Stimulated activated naive B cell treated with anti-CD40 and anti-IgM and Interleukin-4, amounts not matched to agents 10 μg/mL and 1 μg/mL and 100 μg/mL, for 72 hours (primary cell): ENCODE measurements at regions not wholly inside any gene's neighbourhood (a gene's known extent, or its start where the extent isn't known, plus 50 kb on each side); places are given as distances from the start of the nearest gene placed in this dataset.

Source experiments
- ATAC-seq, 2 donors: fragments of 150-1000 bp; cut with Tn5 transposase; replicated peaks; 2 replicates each; pipeline ENCODE4 v1.10.0; 2021; ENCODE audit warnings: moderate library complexity in 1 of 2
- DNase-seq: peaks from one replicate; pipeline ENCODE4 v3.0.0; 2021
- H3K27ac Mint-ChIP-seq: one replicate; pipeline ENCODE4 v1.8.0; 2022; ENCODE audit warnings: mild to moderate bottlenecking, mixed read lengths
- H3K27me3 Mint-ChIP-seq, 2 donors: one replicate each; pipeline ENCODE4 v1.8.0; 2022; ENCODE audit warnings: mixed read lengths in 2 of 2
- H3K36me3 Mint-ChIP-seq, 2 donors: one replicate each; pipeline ENCODE4 v1.8.0; 2022; ENCODE audit warnings: mixed read lengths in 2 of 2, mild to moderate bottlenecking in 1 of 2
- H3K4me1 Mint-ChIP-seq, 2 donors: one replicate each; pipeline ENCODE4 v1.8.0; 2022; ENCODE audit warnings: mixed read lengths in 2 of 2, mild to moderate bottlenecking in 1 of 2
- H3K4me3 Mint-ChIP-seq, 2 donors: one replicate each; pipeline ENCODE4 v1.8.0; 2022; ENCODE audit warnings: mild to moderate bottlenecking in 2 of 2, mixed read lengths in 2 of 2, moderate library complexity in 1 of 2
- H3K9me3 Mint-ChIP-seq, 2 donors: one replicate each; pipeline ENCODE4 v1.8.0; 2022; ENCODE audit warnings: mixed read lengths in 2 of 2, mild to moderate bottlenecking in 1 of 2

GRCh38 chr11:134792677-134793076, 380.6 kb upstream of the B3GAT1 start:
- Mint-ChIP-seq H3K4me3 (no peak overlapping the region), H3K36me3 (no peaks in the 10 kb centered on the region), H3K27ac (no peak overlapping the region), H3K4me1 (no peaks in the 10 kb centered on the region), H3K27me3 (peaks cover 0 to 4% of the 10 kb centered on the region in 2 donors), H3K9me3 (peaks cover 0 to 2% of the 10 kb centered on the region in 2 donors)
- ATAC-seq (no peak), DNase-seq (no peak)

GRCh38 chr11:134792044-134792443, 380.0 kb upstream of the B3GAT1 start:
- H3K4me3 Mint-ChIP-seq = no peak overlapping the region
- peaks cover 0 to 2% of the 10 kb centered on the region in 2 donors for H3K9me3 Mint-ChIP-seq
- no peaks in the 10 kb centered on the region for H3K4me1 Mint-ChIP-seq
- no peak for ATAC-seq
- no peak for DNase-seq
- peaks cover 0 to 4% of the 10 kb centered on the region in 2 donors for H3K27me3 Mint-ChIP-seq
- no peaks in the 10 kb centered on the region for H3K36me3 Mint-ChIP-seq
- no peak overlapping the region for H3K27ac Mint-ChIP-seq

GRCh38 chr11:134791102-134791501, 379.1 kb upstream of the B3GAT1 start:
- no peak for DNase-seq
- H3K27ac Mint-ChIP-seq = no peak overlapping the region
- no peaks in the 10 kb centered on the region for H3K4me1 Mint-ChIP-seq
- H3K9me3 Mint-ChIP-seq = peaks cover 0 to 2% of the 10 kb centered on the region in 2 donors
- H3K27me3 Mint-ChIP-seq = peaks cover 0 to 11% of the 10 kb centered on the region in 2 donors
- H3K36me3 Mint-ChIP-seq = no peaks in the 10 kb centered on the region
- ATAC-seq = no peak
- H3K4me3 Mint-ChIP-seq = no peak overlapping the region

GRCh38 chr11:134789104-134789503, 377.1 kb upstream of the B3GAT1 start:
- no peak overlapping the region for H3K4me3 Mint-ChIP-seq
- H3K4me1 Mint-ChIP-seq = no peaks in the 10 kb centered on the region
- ATAC-seq = no peak
- H3K27ac Mint-ChIP-seq = no peak overlapping the region
- H3K9me3 Mint-ChIP-seq = no peaks in the 10 kb centered on the region
- DNase-seq = no peak
- no peaks in the 10 kb centered on the region for H3K36me3 Mint-ChIP-seq
- peaks cover 0 to 12% of the 10 kb centered on the region in 2 donors for H3K27me3 Mint-ChIP-seq

DNA sequence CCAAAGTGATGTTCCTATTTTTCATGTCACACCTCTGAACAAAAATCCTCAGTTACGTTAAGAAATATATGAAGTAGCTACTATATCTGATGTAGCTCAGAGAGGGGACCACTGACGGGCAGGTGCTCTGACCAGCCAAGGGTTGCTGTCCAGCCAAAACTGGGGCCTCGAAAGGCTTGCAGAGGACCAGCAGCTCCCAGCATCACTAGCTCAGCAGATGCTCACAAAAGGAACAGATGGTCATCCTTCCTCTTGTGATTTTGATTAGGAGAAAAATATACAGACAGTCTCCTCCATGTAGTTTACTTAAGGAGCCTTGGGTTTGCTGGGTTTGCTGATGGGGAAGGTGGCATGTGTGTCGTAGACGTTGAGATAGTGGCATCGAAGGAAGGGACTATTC, 374.6 kb upstream of the B3GAT1 start:
- Mint-ChIP-seq H3K4me3 (no peak overlapping the region), H3K27ac (no peak overlapping the region), H3K4me1 (no peaks in the 10 kb centered on the region), H3K36me3 (no peaks in the 10 kb centered on the region), H3K27me3 (peaks cover 0 to 18% of the 10 kb centered on the region in 2 donors), H3K9me3 (no peaks in the 10 kb centered on the region)
- ATAC-seq = no peak
- no peak for DNase-seq

DNA sequence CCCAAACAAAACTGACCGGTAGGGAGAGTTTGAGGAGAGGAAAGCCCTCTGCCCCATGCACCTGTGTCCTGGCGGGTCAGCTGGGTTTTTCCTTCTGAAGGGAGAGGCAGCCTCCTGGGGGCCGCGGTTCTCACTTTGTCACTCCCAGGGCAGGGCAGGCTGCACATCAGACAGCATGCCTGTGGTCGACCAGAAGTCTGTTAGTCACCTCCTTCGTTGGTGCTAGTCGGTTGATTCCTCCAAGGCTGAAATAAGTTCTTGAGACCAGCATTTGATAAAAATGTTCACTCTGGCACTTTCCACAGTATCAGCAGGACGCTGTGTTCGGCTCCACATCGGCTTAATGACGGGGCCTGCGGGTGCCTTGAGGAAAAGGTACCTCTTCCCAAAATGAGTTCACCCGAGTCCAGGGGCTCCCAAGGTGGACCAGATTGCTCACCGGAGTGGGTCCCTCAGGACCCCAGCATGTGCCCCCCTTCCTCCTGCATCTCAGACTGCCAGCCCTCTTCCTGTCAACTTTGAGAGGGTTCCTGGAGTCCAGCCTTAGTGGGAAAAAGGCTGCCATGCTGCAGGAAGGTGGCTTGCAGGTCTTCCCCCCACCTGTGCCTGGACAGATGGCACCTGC, 373.7 kb upstream of the B3GAT1 start:
- peaks cover 0 to 19% of the 10 kb centered on the region in 2 donors for H3K27me3 Mint-ChIP-seq
- H3K36me3 Mint-ChIP-seq = no peaks in the 10 kb centered on the region
- DNase-seq (no peak), ATAC-seq (no peak)
- H3K4me3 Mint-ChIP-seq = no peak overlapping the region
- H3K4me1 Mint-ChIP-seq = no peaks in the 10 kb centered on the region
- H3K27ac Mint-ChIP-seq = no peak overlapping the region
- no peaks in the 10 kb centered on the region for H3K9me3 Mint-ChIP-seq

- ATAC-seq (no peak), DNase-seq (no peak)
- no peaks in the 10 kb centered on the region for H3K4me1 Mint-ChIP-seq
- H3K27ac Mint-ChIP-seq = no peak overlapping the region
- no peaks in the 10 kb centered on the region for H3K36me3 Mint-ChIP-seq
- no peaks in the 10 kb centered on the region for H3K9me3 Mint-ChIP-seq
- no peak overlapping the region for H3K4me3 Mint-ChIP-seq
- H3K27me3 Mint-ChIP-seq = peaks cover 0 to 23% of the 10 kb centered on the region in 2 donors
Measured at GRCh38 chr11:134785059-134785458, 373.0 kb upstream of the B3GAT1 start.

GRCh38 chr11:134784568-134784967, 372.5 kb upstream of the B3GAT1 start:
- Mint-ChIP-seq H3K9me3 (no peaks in the 10 kb centered on the region), H3K4me1 (no peaks in the 10 kb centered on the region), H3K27ac (no peak overlapping the region), H3K27me3 (peaks cover 0 to 24% of the 10 kb centered on the region in 2 donors), H3K36me3 (no peaks in the 10 kb centered on the region), H3K4me3 (no peak overlapping the region)
- no peak for DNase-seq
- ATAC-seq = no peak

- DNase-seq (no peak), ATAC-seq (no peak)
- no peak overlapping the region for H3K27ac Mint-ChIP-seq
- H3K4me1 Mint-ChIP-seq = no peaks in the 10 kb centered on the region
- no peaks in the 10 kb centered on the region for H3K9me3 Mint-ChIP-seq
- H3K27me3 Mint-ChIP-seq = peaks cover 0 to 29% of the 10 kb centered on the region in 2 donors
- H3K4me3 Mint-ChIP-seq = no peak overlapping the region
- H3K36me3 Mint-ChIP-seq = no peaks in the 10 kb centered on the region
Measured at GRCh38 chr11:134784046-134784445, 372.0 kb upstream of the B3GAT1 start.

DNA sequence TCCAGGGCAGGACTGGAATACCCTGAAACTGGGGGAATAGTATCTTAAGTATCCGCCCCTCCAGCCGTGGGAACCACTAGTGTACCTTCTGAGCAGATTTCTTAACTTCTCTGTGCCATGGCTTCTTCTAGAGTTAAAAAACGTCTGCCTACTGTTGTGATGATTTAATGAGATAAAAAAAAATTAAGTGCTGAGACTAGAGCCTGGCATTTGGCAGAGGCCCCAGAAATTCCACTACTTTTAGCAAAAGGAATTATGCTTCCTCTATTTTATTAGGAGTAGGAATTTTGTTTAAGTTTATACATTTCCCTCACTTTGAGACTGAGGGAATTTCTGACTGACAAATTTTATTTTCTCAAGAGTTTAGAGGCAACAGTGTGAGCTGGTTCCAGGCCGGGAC, 371.2 kb upstream of the B3GAT1 start:
- Mint-ChIP-seq H3K4me3 (no peak overlapping the region), H3K9me3 (no peaks in the 10 kb centered on the region), H3K27ac (no peak overlapping the region), H3K4me1 (no peaks in the 10 kb centered on the region), H3K27me3 (peaks cover 0 to 29% of the 10 kb centered on the region in 2 donors), H3K36me3 (no peaks in the 10 kb centered on the region)
- no peak for DNase-seq
- ATAC-seq = no peak

GRCh38 chr11:134781380-134781866, 369.4 kb upstream of the B3GAT1 start:
- DNase-seq (no peak), ATAC-seq (no peak)
- Mint-ChIP-seq H3K36me3 (no peaks in the 10 kb centered on the region), H3K9me3 (no peaks in the 10 kb centered on the region), H3K4me1 (no peaks in the 10 kb centered on the region), H3K27ac (no peak overlapping the region), H3K4me3 (no peak overlapping the region), H3K27me3 (peaks cover 0 to 28% of the 10 kb centered on the region in 2 donors)

DNA sequence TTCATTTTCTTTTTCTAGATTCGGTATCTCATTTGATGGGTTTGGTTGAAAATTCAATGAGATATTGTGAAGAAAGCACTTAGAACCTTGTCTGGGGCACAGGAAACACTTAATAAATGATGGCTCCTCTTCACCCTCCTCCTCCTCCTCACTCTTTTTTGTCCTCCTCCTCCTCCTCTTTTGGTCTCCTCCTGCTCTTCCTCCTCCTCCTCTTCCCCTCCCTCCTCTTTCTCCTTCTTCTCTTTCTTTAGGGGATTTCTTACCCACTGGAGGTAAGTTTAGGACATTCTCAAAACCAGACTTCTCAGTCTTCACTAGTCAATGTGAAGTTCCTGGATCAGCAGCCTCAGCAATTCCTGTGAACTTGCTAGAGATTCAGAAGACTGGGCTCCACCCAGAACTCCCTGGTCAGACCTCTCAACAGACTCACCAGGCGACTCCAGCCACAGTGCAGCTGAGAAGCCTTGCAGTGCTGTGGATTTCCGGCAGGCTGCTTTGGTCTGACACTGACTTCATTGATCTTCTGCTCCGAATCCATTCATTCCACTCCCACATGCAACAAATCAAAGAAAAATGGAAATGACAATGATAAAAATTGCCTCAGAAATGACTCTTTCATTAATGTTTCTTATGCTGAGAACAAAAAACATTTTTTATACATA, 368.6 kb upstream of the B3GAT1 start:
- Mint-ChIP-seq H3K36me3 (no peaks in the 10 kb centered on the region), H3K4me1 (no peaks in the 10 kb centered on the region), H3K27ac (no peak overlapping the region), H3K27me3 (peaks cover 3 to 30% of the 10 kb centered on the region in 2 donors), H3K4me3 (no peak overlapping the region), H3K9me3 (no peaks in the 10 kb centered on the region)
- DNase-seq = no peak
- ATAC-seq = no peak

DNA sequence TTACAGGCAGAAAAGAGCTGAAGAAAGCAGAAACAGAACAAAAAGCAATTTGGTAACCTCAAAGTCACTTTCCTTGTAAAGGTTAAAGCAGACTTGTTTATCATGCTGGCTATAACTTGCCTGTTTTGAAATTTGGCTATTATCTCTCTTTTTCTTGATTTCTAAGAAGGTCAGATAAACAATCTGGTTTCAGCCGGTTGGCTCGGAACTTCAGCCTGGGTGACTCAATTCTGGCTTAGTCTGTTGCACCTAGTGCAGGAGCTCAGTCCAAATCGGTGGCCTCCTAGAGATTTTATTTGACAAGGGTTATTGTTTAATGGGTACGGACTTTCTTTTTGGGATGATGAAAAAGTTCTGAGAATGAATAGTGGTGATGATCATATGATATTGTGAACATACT, 367.1 kb upstream of the B3GAT1 start:
- peaks cover 6 to 34% of the 10 kb centered on the region in 2 donors for H3K27me3 Mint-ChIP-seq
- H3K4me3 Mint-ChIP-seq = no peak overlapping the region
- no peaks in the 10 kb centered on the region for H3K4me1 Mint-ChIP-seq
- DNase-seq (no peak), ATAC-seq (no peak)
- H3K9me3 Mint-ChIP-seq = no peaks in the 10 kb centered on the region
- H3K27ac Mint-ChIP-seq = no peak overlapping the region
- no peaks in the 10 kb centered on the region for H3K36me3 Mint-ChIP-seq

GRCh38 chr11:134768463-134768862, 356.4 kb upstream of the B3GAT1 start:
- Mint-ChIP-seq H3K4me3 (no peak overlapping the region), H3K27ac (no peak overlapping the region), H3K36me3 (no peaks in the 10 kb centered on the region), H3K27me3 (peaks cover 13 to 16% of the 10 kb centered on the region in 2 donors), H3K4me1 (no peaks in the 10 kb centered on the region), H3K9me3 (peaks cover 17 to 21% of the 10 kb centered on the region in 2 donors)
- ATAC-seq (no peak), DNase-seq (no peak)

DNA sequence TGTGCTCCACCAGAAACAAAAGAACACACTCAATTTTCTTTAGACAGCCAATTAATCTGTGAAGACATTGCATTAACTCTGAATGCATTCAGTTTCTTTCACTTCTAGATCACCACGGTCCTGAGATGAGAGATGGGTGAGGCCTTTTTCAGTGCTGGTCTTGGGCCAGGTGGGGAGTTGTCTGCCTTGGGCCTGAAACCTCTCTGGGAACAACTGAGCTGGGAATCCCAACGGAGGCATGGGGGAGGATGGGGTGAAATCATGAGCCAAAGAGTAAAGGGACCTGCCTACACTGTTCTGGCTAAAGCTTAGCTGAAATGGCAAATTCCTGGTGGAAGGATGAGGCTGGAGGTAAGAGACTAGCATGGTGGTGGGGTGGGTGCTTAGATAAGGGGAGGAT, 353.5 kb upstream of the B3GAT1 start:
- no peak overlapping the region for H3K4me3 Mint-ChIP-seq
- DNase-seq = no peak
- no peak overlapping the region for H3K27ac Mint-ChIP-seq
- no peak for ATAC-seq
- peaks cover 20 to 27% of the 10 kb centered on the region in 2 donors for H3K27me3 Mint-ChIP-seq
- H3K4me1 Mint-ChIP-seq = no peaks in the 10 kb centered on the region
- peaks cover 10 to 12% of the 10 kb centered on the region in 2 donors for H3K9me3 Mint-ChIP-seq
- H3K36me3 Mint-ChIP-seq = no peaks in the 10 kb centered on the region
